Osteoblast (primary cell): ENCODE measurements at regions not wholly inside any gene's neighbourhood (a gene's known extent, or its start where the extent isn't known, plus 50 kb on each side); places are given as distances from the start of the nearest gene placed in this dataset.

Experiments
- DNase-seq: peaks from one replicate; pipeline ENCODE4 v3.0.0; 2011; ENCODE audit warnings: low spot score, mixed read lengths; ENCODE audit not compliant: insufficient read length; ENCODE audit errors: missing footprints
- H2AFZ ChIP-seq: 2 replicates; pipeline ENCODE4 v1.6.0; 2011; ENCODE audit warnings: mild to moderate bottlenecking, low read length
- H3K27ac ChIP-seq: 2 replicates; pipeline ENCODE4 v1.5.1; 2011; ENCODE audit warnings: mild to moderate bottlenecking, low read depth, low read length, moderate library complexity
- H3K27me3 ChIP-seq: 2 replicates; pipeline ENCODE4 v1.6.0; 2012; ENCODE audit warnings: mild to moderate bottlenecking, control low read depth, inconsistent platforms, low read length, moderate library complexity; ENCODE audit not compliant: insufficient read depth
- H3K36me3 ChIP-seq: 2 replicates; pipeline ENCODE4 v1.5.1; 2011; ENCODE audit warnings: mild to moderate bottlenecking, low read length, control low read depth, moderate library complexity; ENCODE audit not compliant: insufficient read depth
- H3K4me1 ChIP-seq: 2 replicates; pipeline ENCODE4 v1.5.1; 2011; ENCODE audit warnings: mild to moderate bottlenecking, low read length, control low read depth, moderate library complexity; ENCODE audit not compliant: insufficient read depth
- H3K4me2 ChIP-seq: 2 replicates; pipeline ENCODE4 v1.6.0; 2011; ENCODE audit warnings: mild to moderate bottlenecking, low read length; ENCODE audit not compliant: insufficient read depth
- H3K4me3 ChIP-seq: fragments of 200-600 bp; sonication (generic); 3 replicates; pipeline ENCODE4 v1.5.1; 2012; ENCODE audit warnings: mild to moderate bottlenecking, low read length, inconsistent platforms; ENCODE audit not compliant: insufficient read depth
- H3K79me2 ChIP-seq: 2 replicates; pipeline ENCODE4 v1.6.0; 2012; ENCODE audit warnings: mild to moderate bottlenecking, low read length, control low read depth, inconsistent platforms; ENCODE audit not compliant: insufficient read depth
- H3K9me3 ChIP-seq: 2 replicates; pipeline ENCODE4 v1.5.1; 2011; ENCODE audit warnings: low read depth, low read length, control low read depth
- H4K20me1 ChIP-seq: 2 replicates; pipeline ENCODE4 v1.6.0; 2012; ENCODE audit warnings: mild to moderate bottlenecking, low read length, control low read depth; ENCODE audit not compliant: insufficient read depth
- TF ChIP-seq, protein P1 (sequence below): IDR thresholded peaks from 2 replicates; pipeline ENCODE4 v1.5.1; 2011; ENCODE audit warnings: mild to moderate bottlenecking, low read depth, low read length, moderate library complexity; ENCODE audit errors: extremely low read depth

DNA sequence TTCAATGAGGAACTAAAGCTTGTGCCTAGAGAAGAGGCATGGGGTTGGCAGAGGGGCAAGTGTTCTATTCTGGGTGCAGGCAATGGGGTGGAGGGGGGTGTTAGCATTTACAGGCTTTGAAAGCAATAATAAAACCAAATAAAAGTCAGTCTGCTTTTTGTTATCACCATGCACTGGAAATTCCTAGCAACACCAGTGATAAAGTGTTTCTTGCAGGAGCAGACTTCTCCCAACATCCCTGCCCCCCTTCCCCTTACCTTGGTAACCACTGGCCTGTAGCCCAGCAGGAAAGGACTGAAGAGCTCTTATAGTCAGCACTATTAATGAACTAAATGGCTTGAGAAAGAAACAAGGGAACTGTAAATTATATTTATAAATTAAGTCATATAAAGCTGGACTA, 65.2 kb upstream of the SESN3 start:
- TF ChIP-seq, protein P1, sequence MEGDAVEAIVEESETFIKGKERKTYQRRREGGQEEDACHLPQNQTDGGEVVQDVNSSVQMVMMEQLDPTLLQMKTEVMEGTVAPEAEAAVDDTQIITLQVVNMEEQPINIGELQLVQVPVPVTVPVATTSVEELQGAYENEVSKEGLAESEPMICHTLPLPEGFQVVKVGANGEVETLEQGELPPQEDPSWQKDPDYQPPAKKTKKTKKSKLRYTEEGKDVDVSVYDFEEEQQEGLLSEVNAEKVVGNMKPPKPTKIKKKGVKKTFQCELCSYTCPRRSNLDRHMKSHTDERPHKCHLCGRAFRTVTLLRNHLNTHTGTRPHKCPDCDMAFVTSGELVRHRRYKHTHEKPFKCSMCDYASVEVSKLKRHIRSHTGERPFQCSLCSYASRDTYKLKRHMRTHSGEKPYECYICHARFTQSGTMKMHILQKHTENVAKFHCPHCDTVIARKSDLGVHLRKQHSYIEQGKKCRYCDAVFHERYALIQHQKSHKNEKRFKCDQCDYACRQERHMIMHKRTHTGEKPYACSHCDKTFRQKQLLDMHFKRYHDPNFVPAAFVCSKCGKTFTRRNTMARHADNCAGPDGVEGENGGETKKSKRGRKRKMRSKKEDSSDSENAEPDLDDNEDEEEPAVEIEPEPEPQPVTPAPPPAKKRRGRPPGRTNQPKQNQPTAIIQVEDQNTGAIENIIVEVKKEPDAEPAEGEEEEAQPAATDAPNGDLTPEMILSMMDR, result no peak
- no peaks in the 10 kb centered on the region for H3K9me3 ChIP-seq
- no peak overlapping the region for H3K27ac ChIP-seq
- no peaks in the 10 kb centered on the region for H4K20me1 ChIP-seq
- no peak overlapping the region for H3K4me3 ChIP-seq
- peaks cover 14% of the 10 kb centered on the region for H3K27me3 ChIP-seq
- no peaks in the 10 kb centered on the region for H3K4me1 ChIP-seq
- no peak overlapping the region for H2AFZ ChIP-seq
- H3K36me3 ChIP-seq, result no peaks in the 10 kb centered on the region
- no peak overlapping the region for H3K4me2 ChIP-seq
- DNase-seq, result no peak
- H3K79me2 ChIP-seq, result no peaks in the 10 kb centered on the region

DNA sequence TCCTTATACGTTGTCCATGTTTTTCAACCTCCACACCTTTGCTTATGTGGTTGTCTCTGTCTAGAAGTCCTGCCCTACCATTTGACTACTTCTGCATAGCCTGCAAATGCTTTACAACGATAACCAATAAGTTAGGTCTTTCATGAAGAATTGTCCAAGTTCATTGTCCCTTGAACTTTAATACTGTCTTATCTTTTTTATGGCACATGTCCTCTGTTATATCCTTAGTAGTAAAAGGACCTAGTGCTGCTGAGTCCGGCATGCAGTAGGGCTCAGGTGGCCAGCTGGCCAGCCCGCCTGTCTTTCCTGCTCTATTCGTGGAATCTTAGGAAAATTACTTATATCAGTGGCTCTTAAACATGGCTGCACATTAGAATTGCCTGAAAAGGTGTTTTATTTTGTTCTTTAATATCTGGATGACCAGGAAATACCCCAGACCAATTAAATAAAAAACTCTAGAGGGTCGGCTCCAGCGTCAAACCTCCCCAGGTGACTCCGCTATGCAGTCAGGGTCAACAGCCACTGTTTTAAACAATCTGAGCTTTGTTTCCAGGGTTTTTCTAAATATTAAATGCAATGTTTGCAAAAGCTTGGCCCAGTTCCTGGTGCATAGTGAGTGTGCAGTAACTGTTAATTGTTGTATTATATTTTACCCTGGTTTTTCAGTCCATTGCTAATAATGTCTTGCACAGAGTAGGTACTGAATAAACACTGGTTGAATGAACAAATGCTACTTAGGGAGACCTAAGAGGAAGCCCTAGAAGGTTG, 64.6 kb upstream of the SESN3 start:
- Histone ChIP-seq H3K4me3 (no peak overlapping the region), H3K79me2 (no peaks in the 10 kb centered on the region), H3K27ac (no peak overlapping the region), H3K9me3 (no peaks in the 10 kb centered on the region), H3K27me3 (peaks cover 14% of the 10 kb centered on the region), H2AFZ (no peak overlapping the region), H4K20me1 (no peaks in the 10 kb centered on the region), H3K4me2 (no peak overlapping the region), H3K36me3 (no peaks in the 10 kb centered on the region), H3K4me1 (no peaks in the 10 kb centered on the region)
- TF ChIP-seq, protein P1, result no peak
- DNase-seq, result no peak

DNA sequence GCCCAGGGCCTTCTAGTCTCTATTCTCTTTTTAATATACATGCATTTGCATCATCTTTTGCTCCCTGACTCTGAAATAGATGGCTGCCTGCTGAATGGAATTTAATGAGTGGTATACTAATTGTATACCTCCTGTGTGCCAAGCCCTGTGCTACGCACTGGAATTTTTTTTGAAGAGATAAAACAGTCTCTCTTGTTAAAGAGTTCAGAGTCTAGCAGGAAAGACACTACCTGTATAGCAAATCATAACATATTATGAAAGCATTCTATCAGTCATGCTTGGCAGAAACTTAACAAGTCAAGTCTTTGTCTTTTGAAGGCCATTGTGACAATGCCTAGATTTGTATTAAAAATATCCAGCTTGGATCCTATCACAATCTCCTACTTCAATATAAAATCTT, 63.7 kb upstream of the SESN3 start:
- no peaks in the 10 kb centered on the region for H3K79me2 ChIP-seq
- H2AFZ ChIP-seq, result no peak overlapping the region
- H3K4me3 ChIP-seq, result no peak overlapping the region
- no peaks in the 10 kb centered on the region for H3K36me3 ChIP-seq
- no peak for DNase-seq
- peaks cover 14% of the 10 kb centered on the region for H3K27me3 ChIP-seq
- H4K20me1 ChIP-seq, result no peaks in the 10 kb centered on the region
- H3K27ac ChIP-seq, result no peak overlapping the region
- H3K4me1 ChIP-seq, result no peaks in the 10 kb centered on the region
- no peaks in the 10 kb centered on the region for H3K9me3 ChIP-seq
- no peak overlapping the region for H3K4me2 ChIP-seq
- TF ChIP-seq, protein P1, result no peak

DNA sequence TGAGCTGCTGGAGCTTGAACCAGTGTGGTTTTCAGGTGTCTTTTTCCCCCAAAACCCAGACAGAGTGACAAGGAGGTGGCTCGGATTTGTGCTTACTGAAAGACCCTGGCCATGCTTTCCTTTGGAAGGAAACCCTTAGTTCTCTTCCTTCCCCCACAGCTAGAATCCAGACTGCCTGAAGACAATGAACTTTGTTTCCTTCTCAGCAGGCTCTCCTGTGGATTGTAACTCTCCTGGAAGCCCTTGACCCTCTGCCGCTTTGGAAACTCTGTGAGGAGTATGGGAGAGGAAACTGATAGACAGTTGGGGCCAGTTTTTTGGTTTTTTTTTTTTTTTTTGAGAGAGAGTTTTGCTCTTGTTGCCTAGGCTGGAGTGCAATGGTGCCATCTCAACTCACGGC, 62.1 kb upstream of the SESN3 start:
- Histone ChIP-seq H3K27ac (no peak overlapping the region), H3K9me3 (no peaks in the 10 kb centered on the region), H3K36me3 (no peaks in the 10 kb centered on the region), H4K20me1 (no peaks in the 10 kb centered on the region), H3K79me2 (no peaks in the 10 kb centered on the region), H3K4me1 (no peaks in the 10 kb centered on the region), H3K4me3 (no peak overlapping the region), H2AFZ (no peak overlapping the region), H3K4me2 (no peak overlapping the region), H3K27me3 (peaks cover 14% of the 10 kb centered on the region)
- TF ChIP-seq, protein P1, result no peak
- DNase-seq, result no peak
